HUES64 (cell line): ENCODE measurements at regions not wholly inside any gene's neighbourhood (a gene's known extent, or its start where the extent isn't known, plus 50 kb on each side); places are given as distances from the start of the nearest gene placed in this dataset.

Experiments used
- H3K27ac ChIP-seq: 2 replicates; pipeline ENCODE4 v1.7.0; 2013; ENCODE audit warnings: low read depth, low read length, inconsistent platforms
- H3K27me3 ChIP-seq: 2 replicates; pipeline ENCODE4 v1.6.1; 2013; ENCODE audit warnings: mild to moderate bottlenecking, low read length; ENCODE audit not compliant: insufficient read depth
- H3K36me3 ChIP-seq: 2 replicates; pipeline ENCODE4 v1.6.1; 2013; ENCODE audit warnings: mild to moderate bottlenecking, low read length; ENCODE audit not compliant: insufficient read depth
- H3K4me1 ChIP-seq: 2 replicates; pipeline ENCODE4 v1.6.1; 2013; ENCODE audit warnings: mild to moderate bottlenecking, low read length, moderate library complexity; ENCODE audit not compliant: insufficient read depth
- H3K4me3 ChIP-seq: 2 replicates; pipeline ENCODE4 v1.5.1; 2013; ENCODE audit warnings: mild to moderate bottlenecking, low read length, moderate library complexity
- H3K9ac ChIP-seq: 2 replicates; pipeline ENCODE4 v1.6.1; 2013; ENCODE audit warnings: mild to moderate bottlenecking, low read depth, low read length
- H3K9me3 ChIP-seq: 2 replicates; pipeline ENCODE4 v1.6.1; 2013; ENCODE audit warnings: low read depth, low read length; ENCODE audit not compliant: insufficient read depth
- WGBS: fragments of 150-250, 120-280 bp; methylation state at CpG from one replicate; pipeline ENCODE4 v1.1.7; 2013; ENCODE audit warnings: missing lambda C conversion rate; 5-methylcytosine and 5-hydroxymethylcytosine counted together

DNA sequence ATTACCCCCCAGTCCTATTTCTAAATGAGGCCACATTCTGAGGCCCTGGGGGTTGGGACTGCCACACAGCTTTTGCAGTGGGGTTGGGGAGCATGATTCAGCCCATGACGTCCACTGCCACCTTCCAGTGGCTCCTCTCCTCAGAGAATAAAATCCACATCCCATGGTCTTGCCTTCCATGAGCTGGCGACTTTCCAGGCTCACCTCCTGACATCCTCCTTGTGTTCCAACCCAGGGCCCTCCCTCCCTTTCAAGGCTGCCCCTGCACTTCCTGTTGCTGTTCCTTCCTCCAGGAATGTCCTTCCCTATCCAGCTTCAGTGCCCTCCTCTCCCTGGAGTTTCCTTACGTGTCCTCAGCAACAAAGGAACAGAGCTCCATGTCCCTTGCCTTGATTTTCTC lies 187.3 kb upstream of the ID2 start:
- 82% methylated on average over 3 of the region's 3 CpGs for WGBS
- H3K27ac ChIP-seq: no peak overlapping the region
- H3K4me1 ChIP-seq: peaks cover 5% of the 10 kb centered on the region; the same call in 1 of the 2 replicates
- H3K36me3 ChIP-seq: no peaks in the 10 kb centered on the region
- no peak overlapping the region for H3K4me3 ChIP-seq
- H3K9ac ChIP-seq: no peak overlapping the region
- no peaks in the 10 kb centered on the region for H3K27me3 ChIP-seq
- H3K9me3 ChIP-seq: no peaks in the 10 kb centered on the region

- H3K27ac ChIP-seq: no peak overlapping the region
- peaks cover 5% of the 10 kb centered on the region; the same call in 1 of the 2 replicates for H3K4me1 ChIP-seq
- H3K9ac ChIP-seq: no peak overlapping the region
- no peaks in the 10 kb centered on the region for H3K27me3 ChIP-seq
- 93% methylated on average over 12 of the region's 12 CpGs for WGBS
- no peaks in the 10 kb centered on the region for H3K9me3 ChIP-seq
- H3K36me3 ChIP-seq: no peaks in the 10 kb centered on the region
- no peak overlapping the region for H3K4me3 ChIP-seq
Measured at GRCh38 chr2:8495189-8495989, 186.5 kb upstream of the ID2 start.

DNA sequence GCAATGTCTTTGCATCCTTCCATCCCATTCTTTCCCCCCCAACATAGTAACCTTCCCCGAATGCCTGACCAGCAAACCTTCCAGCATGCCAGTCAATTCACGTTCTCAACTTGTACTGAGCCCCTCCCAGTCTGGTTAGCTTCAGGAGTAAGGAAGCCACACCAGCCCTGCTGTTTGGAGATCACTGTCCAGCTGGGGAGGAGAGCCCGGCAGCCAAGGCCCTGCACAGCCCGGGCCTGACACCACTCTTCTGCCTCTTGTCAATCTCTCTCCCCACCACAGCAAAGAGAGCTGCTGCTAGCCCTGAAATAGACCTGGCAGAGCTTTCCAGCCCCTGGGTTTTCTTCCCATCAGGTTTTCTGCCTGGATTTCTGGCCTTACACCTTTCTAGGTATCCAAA lies 185.8 kb upstream of the ID2 start:
- Histone ChIP-seq H3K9me3 (no peaks in the 10 kb centered on the region), H3K27me3 (no peaks in the 10 kb centered on the region), H3K9ac (no peak overlapping the region), H3K36me3 (no peaks in the 10 kb centered on the region), H3K4me3 (no peak overlapping the region), H3K27ac (no peak overlapping the region), H3K4me1 (peaks cover 5% of the 10 kb centered on the region; the same call in 1 of the 2 replicates)
- 91% methylated on average over 4 of the region's 4 CpGs for WGBS

- no peaks in the 10 kb centered on the region for H3K27me3 ChIP-seq
- H3K9ac ChIP-seq: no peak overlapping the region
- H3K4me1 ChIP-seq: peaks cover 5% of the 10 kb centered on the region; the same call in 1 of the 2 replicates
- WGBS: 91% methylated on average over 4 of the region's 4 CpGs
- H3K36me3 ChIP-seq: no peaks in the 10 kb centered on the region
- H3K4me3 ChIP-seq: no peak overlapping the region
- no peak overlapping the region for H3K27ac ChIP-seq
- no peaks in the 10 kb centered on the region for H3K9me3 ChIP-seq
Measured at GRCh38 chr2:8496617-8497016, 185.2 kb upstream of the ID2 start.

DNA sequence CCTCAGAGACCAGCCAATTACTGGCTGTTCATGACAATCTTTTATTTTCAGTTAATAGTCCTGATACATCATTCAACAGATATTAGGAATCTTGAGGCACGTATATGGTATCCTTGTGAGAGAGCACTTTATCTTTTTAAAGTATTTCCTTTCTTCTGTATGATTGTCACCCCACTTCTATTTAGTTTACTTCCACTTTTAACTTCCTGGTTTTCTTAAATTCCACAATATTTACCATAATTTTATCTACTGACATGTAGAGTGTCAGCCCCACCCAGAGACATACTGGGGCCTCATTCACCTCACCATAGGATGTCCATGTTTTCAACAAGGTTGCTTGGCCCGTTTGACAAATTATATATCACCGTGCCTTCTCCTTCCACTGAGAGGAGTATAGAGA lies 182.9 kb upstream of the ID2 start:
- Histone ChIP-seq H3K36me3 (no peaks in the 10 kb centered on the region), H3K4me3 (no peak overlapping the region), H3K27me3 (no peaks in the 10 kb centered on the region), H3K9ac (no peak overlapping the region), H3K27ac (no peak overlapping the region), H3K9me3 (no peaks in the 10 kb centered on the region), H3K4me1 (no peaks in the 10 kb centered on the region)
- WGBS: 100% methylated on average over 3 of the region's 3 CpGs

- no peak overlapping the region for H3K27ac ChIP-seq
- no peak overlapping the region for H3K9ac ChIP-seq
- no peaks in the 10 kb centered on the region for H3K9me3 ChIP-seq
- 0 out of 2 replicates have a peak, but pooled peaks cover 1% of the 10 kb centered on the region for H3K4me1 ChIP-seq
- H3K27me3 ChIP-seq: no peaks in the 10 kb centered on the region
- H3K4me3 ChIP-seq: no peak overlapping the region
- H3K36me3 ChIP-seq: no peaks in the 10 kb centered on the region
- 92% methylated on average over 11 of the region's 13 CpGs for WGBS
Measured at GRCh38 chr2:8500124-8501054, 181.5 kb upstream of the ID2 start.

- no peaks in the 10 kb centered on the region for H3K36me3 ChIP-seq
- 98% methylated on average over 7 of the region's 7 CpGs for WGBS
- peaks cover 5% of the 10 kb centered on the region; the same call in 1 of the 2 replicates for H3K4me1 ChIP-seq
- H3K9ac ChIP-seq: no peak overlapping the region
- no peaks in the 10 kb centered on the region for H3K9me3 ChIP-seq
- H3K27ac ChIP-seq: no peak overlapping the region
- H3K4me3 ChIP-seq: no peak overlapping the region
- H3K27me3 ChIP-seq: no peaks in the 10 kb centered on the region
Measured at GRCh38 chr2:8501061-8501720, 180.7 kb upstream of the ID2 start.

- Histone ChIP-seq H3K27me3 (no peaks in the 10 kb centered on the region), H3K4me3 (no peak overlapping the region), H3K36me3 (no peaks in the 10 kb centered on the region), H3K9me3 (no peaks in the 10 kb centered on the region), H3K4me1 (peaks cover 5% of the 10 kb centered on the region; the same call in 1 of the 2 replicates), H3K27ac (no peak overlapping the region), H3K9ac (no peak overlapping the region)
- 91% methylated on average over 6 of the region's 6 CpGs for WGBS
Measured at GRCh38 chr2:8502316-8502715, 179.5 kb upstream of the ID2 start.

DNA sequence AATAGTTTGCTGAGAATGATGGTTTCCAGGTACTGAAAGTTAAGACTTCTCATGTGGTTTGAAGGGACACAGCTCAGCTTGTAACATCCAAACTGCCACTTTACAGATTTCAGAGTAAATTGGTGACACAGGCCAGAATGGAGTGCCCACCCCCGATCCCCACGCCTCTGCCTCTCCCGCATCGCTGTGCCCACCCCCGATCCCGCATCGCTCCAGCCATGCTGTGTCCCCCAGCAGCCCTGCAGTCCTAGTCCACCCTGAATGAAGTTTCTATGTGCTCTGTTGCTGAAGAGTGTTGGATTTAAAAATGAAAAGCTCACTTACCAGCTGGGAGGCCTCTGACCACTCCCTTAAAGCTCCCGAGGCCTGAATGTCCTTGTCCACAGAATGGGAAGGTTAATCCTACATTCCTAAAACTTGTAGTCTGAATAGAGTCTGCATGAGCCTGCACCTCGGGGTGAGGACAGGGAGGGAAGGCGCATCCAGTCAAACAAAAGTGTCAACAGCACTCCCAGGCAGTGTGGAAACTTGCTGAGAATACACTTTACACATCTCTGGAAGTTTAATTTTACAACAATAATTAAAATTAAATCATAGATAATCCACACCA lies 176.4 kb upstream of the ID2 start:
- Histone ChIP-seq H3K27ac (no peak overlapping the region), H3K4me3 (no peak overlapping the region), H3K4me1 (peaks cover 5% of the 10 kb centered on the region; the same call in 1 of the 2 replicates), H3K27me3 (no peaks in the 10 kb centered on the region), H3K9ac (no peak overlapping the region), H3K9me3 (peaks cover 6% of the 10 kb centered on the region; the same call in 1 of the 2 replicates), H3K36me3 (no peaks in the 10 kb centered on the region)
- 74% methylated on average over 10 of the region's 10 CpGs for WGBS

GRCh38 chr2:8506746-8507145 lies 175.1 kb upstream of the ID2 start:
- no peak overlapping the region for H3K9ac ChIP-seq
- H3K4me3 ChIP-seq: no peak overlapping the region
- peaks cover 9% of the 10 kb centered on the region; the same call in 1 of the 2 replicates for H3K9me3 ChIP-seq
- H3K4me1 ChIP-seq: peaks cover 5% of the 10 kb centered on the region; the same call in 1 of the 2 replicates
- H3K36me3 ChIP-seq: no peaks in the 10 kb centered on the region
- WGBS: 94% methylated on average over 7 of the region's 7 CpGs
- no peak overlapping the region for H3K27ac ChIP-seq
- H3K27me3 ChIP-seq: no peaks in the 10 kb centered on the region
